Astrocyte (in vitro differentiated cells and primary cell): ENCODE measurements at regions not wholly inside any gene's neighbourhood (a gene's known extent, or its start where the extent isn't known, plus 50 kb on each side); places are given as distances from the start of the nearest gene placed in this dataset.

Source experiments
- DNase-seq: peaks from one replicate; pipeline ENCODE4 v3.0.0-alpha.2; 2010; ENCODE audit warnings: low read depth
- FAIRE-seq: peaks from 2 replicates; lab custom pipeline; 2011; peaks lifted over from hg19 to GRCh38; lab: Jason Lieb, UNC
- H2AFZ ChIP-seq: 2 replicates; pipeline ENCODE4 v1.6.0; 2012; ENCODE audit warnings: low read depth, low read length, inconsistent platforms
- H3K27ac ChIP-seq: 2 replicates; pipeline ENCODE4 v1.5.1; 2011; ENCODE audit warnings: low read depth, low read length, inconsistent platforms
- H3K27me3 ChIP-seq: 2 replicates; pipeline ENCODE4 v1.6.0; 2011; ENCODE audit warnings: low read length, inconsistent platforms; ENCODE audit not compliant: insufficient read depth
- H3K36me3 ChIP-seq: 2 replicates; pipeline ENCODE4 v1.5.1; 2011; ENCODE audit warnings: low read length, inconsistent platforms; ENCODE audit not compliant: insufficient read depth
- H3K4me1 ChIP-seq: 2 replicates; pipeline ENCODE4 v1.5.1; 2011; ENCODE audit warnings: low read length, inconsistent platforms; ENCODE audit not compliant: insufficient read depth
- H3K4me2 ChIP-seq: 2 replicates; pipeline ENCODE4 v1.6.0; 2012; ENCODE audit warnings: low read length, inconsistent platforms
- H3K4me3 ChIP-seq: 2 replicates; pipeline ENCODE4 v1.5.1; 2011; ENCODE audit warnings: low read depth, mild to moderate bottlenecking, low read length, inconsistent platforms; ENCODE audit not compliant: insufficient read depth
- H3K79me2 ChIP-seq: 2 replicates; pipeline ENCODE4 v1.6.0; 2012; ENCODE audit warnings: mild to moderate bottlenecking, low read length, inconsistent platforms; ENCODE audit not compliant: insufficient read depth
- H3K9ac ChIP-seq: 2 replicates; pipeline ENCODE4 v1.6.0; 2012; ENCODE audit warnings: mild to moderate bottlenecking, low read length, inconsistent platforms
- H3K9me3 ChIP-seq: 2 replicates; pipeline ENCODE4 v1.5.1; 2012; ENCODE audit warnings: low read depth, mild to moderate bottlenecking, low read length, inconsistent platforms; ENCODE audit not compliant: insufficient read depth
- H4K20me1 ChIP-seq: 2 replicates; pipeline ENCODE4 v1.6.0; 2012; ENCODE audit warnings: low read length, inconsistent platforms; ENCODE audit not compliant: insufficient read depth
- H3K27ac Mint-ChIP-seq: one replicate; pipeline ENCODE4 v1.8.0; 2021; ENCODE audit warnings: mild to moderate bottlenecking, mixed read lengths; ENCODE audit not compliant: unreplicated experiment
- H3K27me3 Mint-ChIP-seq: one replicate; pipeline ENCODE4 v1.8.0; 2021; ENCODE audit warnings: low read depth, mixed read lengths; ENCODE audit not compliant: unreplicated experiment
- H3K36me3 Mint-ChIP-seq: one replicate; pipeline ENCODE4 v1.8.0; 2021; ENCODE audit warnings: low read depth, mixed read lengths; ENCODE audit not compliant: unreplicated experiment
- H3K4me1 Mint-ChIP-seq: one replicate; pipeline ENCODE4 v1.8.0; 2021; ENCODE audit warnings: low read depth, mixed read lengths; ENCODE audit not compliant: unreplicated experiment
- H3K4me3 Mint-ChIP-seq: one replicate; pipeline ENCODE4 v1.8.0; 2021; ENCODE audit warnings: mild to moderate bottlenecking, moderate library complexity, mixed read lengths; ENCODE audit not compliant: unreplicated experiment
- H3K9me3 Mint-ChIP-seq: one replicate; pipeline ENCODE4 v1.8.0; 2021; ENCODE audit warnings: mild to moderate bottlenecking, mixed read lengths; ENCODE audit not compliant: unreplicated experiment
- EZH2 ChIP-seq: IDR thresholded peaks from 2 replicates; pipeline ENCODE4 v1.6.1; 2012; ENCODE audit warnings: mild to moderate bottlenecking, low read length, inconsistent platforms; ENCODE audit not compliant: insufficient read depth
- TF ChIP-seq, protein P1 (sequence below): IDR thresholded peaks from 2 replicates; pipeline ENCODE4 v1.5.1; 2011; ENCODE audit warnings: low read depth, mild to moderate bottlenecking, inconsistent platforms, low read length, moderate library complexity; ENCODE audit not compliant: insufficient read depth

DNA sequence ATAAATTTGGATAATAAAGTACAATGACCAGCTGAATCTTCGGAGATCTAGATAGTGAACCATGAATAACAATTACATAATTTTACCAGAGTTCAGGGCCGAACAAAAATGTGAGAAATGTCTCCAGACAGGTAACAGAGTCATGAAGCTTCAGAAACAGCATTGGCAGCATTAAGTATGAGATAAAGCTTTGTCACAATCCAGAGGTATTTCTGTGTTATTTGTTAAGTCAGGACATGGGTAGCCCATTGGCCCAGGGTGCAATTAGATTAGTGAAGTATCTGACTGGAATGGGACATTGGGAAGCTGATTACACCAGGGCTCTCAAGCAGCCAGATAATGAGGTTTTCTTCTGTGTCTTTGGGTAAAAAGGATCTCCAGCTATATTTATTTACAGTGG, 184.2 kb upstream of the PPP1R3A start:
- Histone ChIP-seq H2AFZ (no peak overlapping the region), H3K4me3 (no peak overlapping the region), H4K20me1 (no peaks in the 10 kb centered on the region), H3K9ac (no peak overlapping the region), H3K79me2 (no peaks in the 10 kb centered on the region), H3K27ac (no peak overlapping the region), H3K27me3 (no peaks in the 10 kb centered on the region), H3K4me2 (no peak overlapping the region), H3K36me3 (no peaks in the 10 kb centered on the region), H3K4me1 (no peaks in the 10 kb centered on the region), H3K9me3 (no peaks in the 10 kb centered on the region)
- no peak overlapping the region for H3K4me3 Mint-ChIP-seq
- H3K9me3 Mint-ChIP-seq: no peaks in the 10 kb centered on the region
- H3K27ac Mint-ChIP-seq: no peak overlapping the region
- DNase-seq (no peak), FAIRE-seq (no peak)
- no peak for TF ChIP-seq EZH2
- TF ChIP-seq, protein P1, sequence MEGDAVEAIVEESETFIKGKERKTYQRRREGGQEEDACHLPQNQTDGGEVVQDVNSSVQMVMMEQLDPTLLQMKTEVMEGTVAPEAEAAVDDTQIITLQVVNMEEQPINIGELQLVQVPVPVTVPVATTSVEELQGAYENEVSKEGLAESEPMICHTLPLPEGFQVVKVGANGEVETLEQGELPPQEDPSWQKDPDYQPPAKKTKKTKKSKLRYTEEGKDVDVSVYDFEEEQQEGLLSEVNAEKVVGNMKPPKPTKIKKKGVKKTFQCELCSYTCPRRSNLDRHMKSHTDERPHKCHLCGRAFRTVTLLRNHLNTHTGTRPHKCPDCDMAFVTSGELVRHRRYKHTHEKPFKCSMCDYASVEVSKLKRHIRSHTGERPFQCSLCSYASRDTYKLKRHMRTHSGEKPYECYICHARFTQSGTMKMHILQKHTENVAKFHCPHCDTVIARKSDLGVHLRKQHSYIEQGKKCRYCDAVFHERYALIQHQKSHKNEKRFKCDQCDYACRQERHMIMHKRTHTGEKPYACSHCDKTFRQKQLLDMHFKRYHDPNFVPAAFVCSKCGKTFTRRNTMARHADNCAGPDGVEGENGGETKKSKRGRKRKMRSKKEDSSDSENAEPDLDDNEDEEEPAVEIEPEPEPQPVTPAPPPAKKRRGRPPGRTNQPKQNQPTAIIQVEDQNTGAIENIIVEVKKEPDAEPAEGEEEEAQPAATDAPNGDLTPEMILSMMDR: no peak
- H3K27me3 Mint-ChIP-seq: no peaks in the 10 kb centered on the region
- H3K36me3 Mint-ChIP-seq: no peaks in the 10 kb centered on the region
- peaks cover 2% of the 10 kb centered on the region for H3K4me1 Mint-ChIP-seq

DNA sequence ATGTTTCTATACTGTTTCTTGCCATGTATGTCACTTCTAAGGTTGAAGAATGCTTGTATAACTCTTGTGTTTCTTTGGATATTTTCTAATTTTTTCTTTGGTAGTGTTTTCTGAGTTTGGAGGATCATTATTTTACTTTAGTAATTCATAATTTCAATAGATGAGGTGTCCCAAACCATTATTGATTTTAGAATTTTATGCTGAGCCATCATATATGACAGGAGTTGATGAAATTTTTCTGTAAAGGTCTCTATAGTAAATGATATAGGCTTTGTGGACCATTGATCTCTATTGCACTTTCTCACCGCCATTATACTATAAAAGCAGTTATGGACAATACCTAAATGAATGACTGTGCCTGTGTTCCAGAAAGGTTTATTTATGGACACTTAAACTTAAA, 183.3 kb upstream of the PPP1R3A start:
- H3K27ac ChIP-seq: no peak overlapping the region
- H3K9me3 ChIP-seq: no peaks in the 10 kb centered on the region
- H3K4me3 Mint-ChIP-seq: no peak overlapping the region
- no peak for TF ChIP-seq EZH2
- TF ChIP-seq, protein P1: no peak
- no peaks in the 10 kb centered on the region for H3K36me3 ChIP-seq
- no peaks in the 10 kb centered on the region for H3K4me1 ChIP-seq
- H3K4me3 ChIP-seq: no peak overlapping the region
- H3K79me2 ChIP-seq: no peaks in the 10 kb centered on the region
- H3K36me3 Mint-ChIP-seq: no peaks in the 10 kb centered on the region
- FAIRE-seq: no peak
- H3K4me1 Mint-ChIP-seq: peaks cover 2% of the 10 kb centered on the region
- no peak overlapping the region for H3K27ac Mint-ChIP-seq
- H2AFZ ChIP-seq: no peak overlapping the region
- H3K27me3 Mint-ChIP-seq: no peaks in the 10 kb centered on the region
- H3K9ac ChIP-seq: no peak overlapping the region
- H3K27me3 ChIP-seq: no peaks in the 10 kb centered on the region
- DNase-seq: no peak
- H4K20me1 ChIP-seq: no peaks in the 10 kb centered on the region
- H3K9me3 Mint-ChIP-seq: peaks cover 2% of the 10 kb centered on the region
- no peak overlapping the region for H3K4me2 ChIP-seq

DNA sequence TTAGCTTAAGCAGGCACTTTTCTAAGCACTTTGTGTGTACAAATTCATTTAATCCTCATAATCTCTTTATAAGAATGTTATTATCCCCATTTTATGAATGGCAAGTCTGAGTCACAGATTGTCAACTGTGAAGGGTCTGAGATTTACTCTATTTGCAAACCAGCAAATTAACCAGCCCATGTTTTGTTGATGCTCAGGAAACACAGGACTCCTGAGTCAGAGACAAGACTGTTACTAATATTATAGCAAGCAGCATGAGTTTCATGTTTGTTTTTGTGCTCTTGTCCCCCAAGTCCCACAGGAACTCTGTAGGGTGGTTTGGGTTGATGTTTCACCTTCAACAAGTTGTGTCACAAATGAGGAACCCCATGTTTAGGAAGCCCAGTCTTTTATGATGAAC, 182.0 kb upstream of the PPP1R3A start:
- TF ChIP-seq EZH2: no peak
- TF ChIP-seq, protein P1: no peak
- FAIRE-seq (no peak), DNase-seq (no peak)
- H3K27ac ChIP-seq: no peak overlapping the region
- no peaks in the 10 kb centered on the region for H3K27me3 ChIP-seq
- no peaks in the 10 kb centered on the region for H3K9me3 ChIP-seq
- H3K79me2 ChIP-seq: no peaks in the 10 kb centered on the region
- Mint-ChIP-seq H3K4me1 (peaks cover 2% of the 10 kb centered on the region), H3K27me3 (no peaks in the 10 kb centered on the region), H3K9me3 (peaks cover 2% of the 10 kb centered on the region), H3K36me3 (no peaks in the 10 kb centered on the region), H3K4me3 (no peak overlapping the region), H3K27ac (no peak overlapping the region)
- no peaks in the 10 kb centered on the region for H3K4me1 ChIP-seq
- H3K4me3 ChIP-seq: no peak overlapping the region
- H3K9ac ChIP-seq: no peak overlapping the region
- no peaks in the 10 kb centered on the region for H4K20me1 ChIP-seq
- no peak overlapping the region for H2AFZ ChIP-seq
- H3K36me3 ChIP-seq: no peaks in the 10 kb centered on the region
- no peak overlapping the region for H3K4me2 ChIP-seq
